ENCODE measurements at regions not wholly inside any gene's neighbourhood (a gene's known extent, or its start where the extent isn't known, plus 50 kb on each side); places are given as distances from the start of the nearest gene placed in this dataset.

DNA sequence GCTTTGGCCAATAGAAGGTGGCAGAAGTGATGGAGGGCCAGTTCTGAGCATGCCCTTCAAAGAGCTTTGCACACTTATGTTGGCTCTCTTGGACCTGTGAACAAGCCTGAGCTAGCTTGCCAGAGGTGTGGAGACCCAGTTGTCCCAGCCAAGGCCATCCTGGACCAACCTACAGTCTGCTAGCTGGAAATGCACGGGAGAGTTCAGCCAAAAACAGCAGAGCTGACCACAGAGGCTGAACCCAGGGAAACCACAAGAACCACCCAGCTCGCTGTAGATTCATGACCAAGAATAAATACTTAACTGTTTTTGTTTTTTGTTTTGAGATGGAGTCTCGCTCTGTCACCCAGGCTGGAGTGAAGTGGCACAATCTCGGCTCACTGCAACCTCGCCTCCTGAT lies 65.4 kb upstream of the HAND1 start:
- H3K4me3 Mint-ChIP-seq (ENCODE audit: low read depth) = no peak overlapping the region
- no peak for DNase-seq (ENCODE audit: low spot score, unreplicated experiment)
- no peaks in the 10 kb centered on the region for H3K9me3 Mint-ChIP-seq (ENCODE audit: low read depth)
- no peaks in the 10 kb centered on the region for H3K36me3 Mint-ChIP-seq (ENCODE audit: insufficient read depth)
- H3K4me1 Mint-ChIP-seq (ENCODE audit: low read depth) = peaks cover 3% of the 10 kb centered on the region
- H3K27ac Mint-ChIP-seq = no peak overlapping the region
- peaks cover 30% of the 10 kb centered on the region for H3K27me3 Mint-ChIP-seq
- TF ChIP-seq, protein P1, sequence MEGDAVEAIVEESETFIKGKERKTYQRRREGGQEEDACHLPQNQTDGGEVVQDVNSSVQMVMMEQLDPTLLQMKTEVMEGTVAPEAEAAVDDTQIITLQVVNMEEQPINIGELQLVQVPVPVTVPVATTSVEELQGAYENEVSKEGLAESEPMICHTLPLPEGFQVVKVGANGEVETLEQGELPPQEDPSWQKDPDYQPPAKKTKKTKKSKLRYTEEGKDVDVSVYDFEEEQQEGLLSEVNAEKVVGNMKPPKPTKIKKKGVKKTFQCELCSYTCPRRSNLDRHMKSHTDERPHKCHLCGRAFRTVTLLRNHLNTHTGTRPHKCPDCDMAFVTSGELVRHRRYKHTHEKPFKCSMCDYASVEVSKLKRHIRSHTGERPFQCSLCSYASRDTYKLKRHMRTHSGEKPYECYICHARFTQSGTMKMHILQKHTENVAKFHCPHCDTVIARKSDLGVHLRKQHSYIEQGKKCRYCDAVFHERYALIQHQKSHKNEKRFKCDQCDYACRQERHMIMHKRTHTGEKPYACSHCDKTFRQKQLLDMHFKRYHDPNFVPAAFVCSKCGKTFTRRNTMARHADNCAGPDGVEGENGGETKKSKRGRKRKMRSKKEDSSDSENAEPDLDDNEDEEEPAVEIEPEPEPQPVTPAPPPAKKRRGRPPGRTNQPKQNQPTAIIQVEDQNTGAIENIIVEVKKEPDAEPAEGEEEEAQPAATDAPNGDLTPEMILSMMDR (IDR thresholded peaks at IDR 0.05; ENCODE audit: unreplicated experiment) = no peak

DNA sequence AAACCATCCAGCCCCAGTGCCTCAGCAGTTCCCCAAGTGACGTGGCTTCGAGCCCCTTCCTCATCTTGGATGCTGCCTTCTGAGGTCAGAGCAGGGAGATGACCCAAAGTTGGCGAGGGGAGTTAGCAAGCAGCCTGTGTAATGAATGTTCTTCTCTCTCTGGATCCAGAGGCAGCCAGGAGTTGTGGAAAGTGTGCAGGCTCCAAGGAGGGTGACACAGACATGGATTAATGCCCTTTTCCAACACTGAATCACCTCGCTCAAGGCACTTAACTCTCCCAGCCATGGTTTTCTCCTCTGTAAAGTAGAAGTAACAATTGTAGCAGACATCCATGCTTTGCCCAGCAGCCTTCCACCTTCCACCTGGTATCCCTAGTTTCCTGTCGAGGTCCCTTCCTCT lies 64.6 kb upstream of the HAND1 start:
- H3K27me3 Mint-ChIP-seq = peaks cover 30% of the 10 kb centered on the region
- no peak overlapping the region for H3K27ac Mint-ChIP-seq
- H3K4me3 Mint-ChIP-seq (ENCODE audit: low read depth) = no peak overlapping the region
- no peaks in the 10 kb centered on the region for H3K9me3 Mint-ChIP-seq (ENCODE audit: low read depth)
- peaks cover 3% of the 10 kb centered on the region for H3K4me1 Mint-ChIP-seq (ENCODE audit: low read depth)
- TF ChIP-seq, protein P1 (IDR thresholded peaks at IDR 0.05; ENCODE audit: unreplicated experiment) = no peak
- no peaks in the 10 kb centered on the region for H3K36me3 Mint-ChIP-seq (ENCODE audit: insufficient read depth)
- no peak for DNase-seq (ENCODE audit: low spot score, unreplicated experiment)

DNA sequence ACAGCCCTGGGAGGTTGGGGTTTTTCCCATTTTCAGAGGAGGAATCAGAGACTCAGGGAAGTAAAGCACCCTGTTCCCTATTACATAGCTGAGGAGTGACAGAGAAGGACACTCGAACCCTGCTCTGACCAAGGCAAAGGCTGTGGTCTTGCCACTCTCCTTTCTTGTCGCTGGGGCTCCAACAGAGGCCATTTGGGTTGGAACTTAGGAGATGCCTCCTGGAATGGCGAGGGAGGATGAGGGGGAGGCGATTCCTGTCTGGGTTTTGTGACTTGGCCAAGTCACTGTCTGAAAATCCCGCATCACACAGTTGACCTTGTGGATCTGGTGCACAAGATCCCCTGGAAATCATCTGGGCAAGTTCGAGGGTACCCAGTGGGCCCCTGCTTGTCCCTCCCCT lies 64.0 kb upstream of the HAND1 start:
- no peaks in the 10 kb centered on the region for H3K9me3 Mint-ChIP-seq (ENCODE audit: low read depth)
- no peak overlapping the region for H3K27ac Mint-ChIP-seq
- TF ChIP-seq, protein P1 (IDR thresholded peaks at IDR 0.05; ENCODE audit: unreplicated experiment) = no peak
- H3K27me3 Mint-ChIP-seq = peaks cover 30% of the 10 kb centered on the region
- no peak overlapping the region for H3K4me3 Mint-ChIP-seq (ENCODE audit: low read depth)
- no peak for DNase-seq (ENCODE audit: low spot score, unreplicated experiment)
- no peaks in the 10 kb centered on the region for H3K36me3 Mint-ChIP-seq (ENCODE audit: insufficient read depth)
- peaks cover 3% of the 10 kb centered on the region for H3K4me1 Mint-ChIP-seq (ENCODE audit: low read depth)

DNA sequence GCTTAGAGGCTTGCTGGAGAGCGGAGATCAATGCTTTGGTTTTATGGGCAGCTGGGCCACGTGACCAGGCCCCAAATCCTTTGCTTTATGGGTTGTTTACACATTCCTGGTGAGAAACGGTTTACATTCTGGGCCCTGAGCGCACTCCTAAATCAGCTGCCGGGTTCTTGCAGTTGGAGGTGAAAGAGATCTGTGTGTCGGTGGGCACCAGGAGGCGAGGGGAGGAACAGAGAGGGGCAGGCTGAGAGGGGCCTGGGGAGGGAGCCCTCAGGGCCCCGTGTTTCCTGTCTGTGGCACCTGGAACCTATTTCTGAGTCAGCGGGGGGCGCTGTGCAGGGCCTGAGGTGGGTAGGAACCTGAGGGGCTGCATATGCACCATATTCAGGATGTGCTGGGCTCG lies 63.5 kb upstream of the HAND1 start:
- Mint-ChIP-seq H3K36me3 (ENCODE audit: insufficient read depth) (no peaks in the 10 kb centered on the region), H3K4me1 (ENCODE audit: low read depth) (peaks cover 3% of the 10 kb centered on the region), H3K9me3 (ENCODE audit: low read depth) (no peaks in the 10 kb centered on the region), H3K4me3 (ENCODE audit: low read depth) (no peak overlapping the region), H3K27ac (no peak overlapping the region), H3K27me3 (peaks cover 30% of the 10 kb centered on the region)
- TF ChIP-seq, protein P1 (IDR thresholded peaks at IDR 0.05; ENCODE audit: unreplicated experiment) = no peak
- DNase-seq (ENCODE audit: low spot score, unreplicated experiment) = no peak

DNA sequence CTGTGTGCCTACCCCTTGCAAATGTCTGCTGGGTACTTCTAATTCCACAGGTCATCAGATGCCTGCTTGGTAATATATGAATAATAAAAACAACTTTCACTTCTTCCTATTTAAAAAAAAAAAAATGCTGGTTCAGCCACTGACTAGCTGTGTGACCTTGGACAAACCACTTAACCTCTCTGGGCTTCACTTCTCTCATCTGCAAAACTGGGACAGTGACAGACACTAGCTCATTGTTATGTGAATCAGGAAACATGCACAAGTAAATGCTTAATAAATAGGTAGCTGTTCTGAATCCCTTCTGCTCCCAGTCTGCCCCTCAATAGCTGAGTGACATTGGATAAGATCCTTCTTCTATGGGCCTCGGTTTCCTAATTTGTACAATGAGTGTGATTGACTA lies 62.6 kb upstream of the HAND1 start:
- Mint-ChIP-seq H3K27me3 (peaks cover 32% of the 10 kb centered on the region), H3K9me3 (ENCODE audit: low read depth) (no peaks in the 10 kb centered on the region), H3K4me1 (ENCODE audit: low read depth) (peaks cover 3% of the 10 kb centered on the region), H3K4me3 (ENCODE audit: low read depth) (no peak overlapping the region), H3K27ac (no peak overlapping the region), H3K36me3 (ENCODE audit: insufficient read depth) (no peaks in the 10 kb centered on the region)
- DNase-seq (ENCODE audit: low spot score, unreplicated experiment) = no peak
- TF ChIP-seq, protein P1 (IDR thresholded peaks at IDR 0.05; ENCODE audit: unreplicated experiment) = no peak

Measured in progenitor cell of endocrine pancreas (in vitro differentiated cells).